ENCODE measurements at regions not wholly inside any gene's neighbourhood (a gene's known extent, or its start where the extent isn't known, plus 50 kb on each side); places are given as distances from the start of the nearest gene placed in this dataset.

DNA sequence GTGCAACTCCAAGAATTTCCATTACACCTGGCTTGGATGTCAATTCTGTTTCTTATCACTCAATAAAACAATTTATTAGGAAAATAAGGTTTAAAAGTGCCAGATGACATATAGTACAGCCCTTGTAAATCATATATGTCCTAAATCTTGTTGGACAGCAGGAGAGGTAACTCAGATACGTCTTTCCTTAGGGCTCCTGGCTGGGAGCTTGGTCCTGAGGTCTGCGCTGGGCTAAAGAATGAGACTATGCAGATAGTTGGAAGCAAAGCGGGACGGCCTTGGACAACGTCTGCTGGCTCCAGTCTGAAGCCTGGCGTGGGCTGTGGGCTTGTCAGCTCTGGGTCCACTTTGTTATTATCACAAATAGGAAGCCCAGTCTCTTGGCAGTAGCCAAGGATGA lies 377.0 kb downstream of the DLEU7 start:
- Histone ChIP-seq H2AFZ (ENCODE audit: insufficient read depth, low read depth, low read length, poor library complexity, severe bottlenecking) (no peak overlapping the region), H3K4me1 (ENCODE audit: control insufficient read depth in 2 of 2, insufficient read depth in 2 of 2, low read length in 2 of 2) (no peaks in the 10 kb centered on the region), H3K4me2 (replicated peaks; ENCODE audit: low read depth, low read length, poor library complexity, severe bottlenecking) (no peak overlapping the region), H3K4me3 (ENCODE audit: control extremely low read depth in 1 of 5, extremely low read depth in 1 of 5, insufficient read depth in 1 of 5, low read depth in 2 of 5, low read length in 4 of 5) (no peak overlapping the region), H3K27ac (ENCODE audit: low read length in 2 of 2) (no peak overlapping the region), H4K20me1 (ENCODE audit: control insufficient read depth, insufficient read depth, low read length, poor library complexity, severe bottlenecking) (no peaks in the 10 kb centered on the region), H3K36me3 (replicated peaks in 1 of 2; ENCODE audit: control extremely low read depth in 1 of 2, control insufficient read depth in 1 of 2, extremely low read depth in 1 of 2, insufficient read depth in 2 of 2, low read length in 1 of 2) (no peaks in the 10 kb centered on the region), H3K27me3 (replicated peaks in 1 of 4; ENCODE audit: control extremely low read depth in 1 of 4, control insufficient read depth in 3 of 4, insufficient read depth in 4 of 4, low read length in 3 of 4) (no peaks in the 10 kb centered on the region), H3K79me2 (ENCODE audit: control insufficient read depth, insufficient read depth, low read length) (no peaks in the 10 kb centered on the region), H3K9ac (ENCODE audit: low read length) (no peak overlapping the region), H3K9me3 (ENCODE audit: control extremely low read depth in 1 of 3, control insufficient read depth in 2 of 3, insufficient read depth in 1 of 3, low read length in 2 of 3) (no peaks in the 10 kb centered on the region)
- H3K9me3 Mint-ChIP-seq (ENCODE audit: insufficient read depth), result no peaks in the 10 kb centered on the region
- TF ChIP-seq, protein P1, sequence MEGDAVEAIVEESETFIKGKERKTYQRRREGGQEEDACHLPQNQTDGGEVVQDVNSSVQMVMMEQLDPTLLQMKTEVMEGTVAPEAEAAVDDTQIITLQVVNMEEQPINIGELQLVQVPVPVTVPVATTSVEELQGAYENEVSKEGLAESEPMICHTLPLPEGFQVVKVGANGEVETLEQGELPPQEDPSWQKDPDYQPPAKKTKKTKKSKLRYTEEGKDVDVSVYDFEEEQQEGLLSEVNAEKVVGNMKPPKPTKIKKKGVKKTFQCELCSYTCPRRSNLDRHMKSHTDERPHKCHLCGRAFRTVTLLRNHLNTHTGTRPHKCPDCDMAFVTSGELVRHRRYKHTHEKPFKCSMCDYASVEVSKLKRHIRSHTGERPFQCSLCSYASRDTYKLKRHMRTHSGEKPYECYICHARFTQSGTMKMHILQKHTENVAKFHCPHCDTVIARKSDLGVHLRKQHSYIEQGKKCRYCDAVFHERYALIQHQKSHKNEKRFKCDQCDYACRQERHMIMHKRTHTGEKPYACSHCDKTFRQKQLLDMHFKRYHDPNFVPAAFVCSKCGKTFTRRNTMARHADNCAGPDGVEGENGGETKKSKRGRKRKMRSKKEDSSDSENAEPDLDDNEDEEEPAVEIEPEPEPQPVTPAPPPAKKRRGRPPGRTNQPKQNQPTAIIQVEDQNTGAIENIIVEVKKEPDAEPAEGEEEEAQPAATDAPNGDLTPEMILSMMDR (IDR thresholded peaks at IDR 0.05), result no peak
- no peak for TF ChIP-seq EZH2 (IDR thresholded peaks at IDR 0.05; ENCODE audit: borderline replicate concordance, insufficient read depth, low read depth, low read length, poor library complexity, severe bottlenecking)
- peaks cover 2% of the 10 kb centered on the region for H3K4me1 Mint-ChIP-seq
- WGBS (ENCODE audit: insufficient coverage), result 98% methylated on average over 6 of the region's 6 CpGs
- ChIA-PET POLR2A (no interaction called here), CTCF (interaction anchor here (1.4 kb wide), 1 partner anchor 9 kb away, joined by 4 read pairs; no protein-coding TSS in a partner anchor)
- no peak overlapping the region for H3K4me3 Mint-ChIP-seq
- no peak for ATAC-seq (ENCODE audit: low read depth)
- H3K27me3 Mint-ChIP-seq, result peaks cover 7% of the 10 kb centered on the region
- intact Hi-C loops (cut with micrococcal nuclease), result no loop called here
- no peak overlapping the region for H3K27ac Mint-ChIP-seq
- DNase-seq, result no peak

DNA sequence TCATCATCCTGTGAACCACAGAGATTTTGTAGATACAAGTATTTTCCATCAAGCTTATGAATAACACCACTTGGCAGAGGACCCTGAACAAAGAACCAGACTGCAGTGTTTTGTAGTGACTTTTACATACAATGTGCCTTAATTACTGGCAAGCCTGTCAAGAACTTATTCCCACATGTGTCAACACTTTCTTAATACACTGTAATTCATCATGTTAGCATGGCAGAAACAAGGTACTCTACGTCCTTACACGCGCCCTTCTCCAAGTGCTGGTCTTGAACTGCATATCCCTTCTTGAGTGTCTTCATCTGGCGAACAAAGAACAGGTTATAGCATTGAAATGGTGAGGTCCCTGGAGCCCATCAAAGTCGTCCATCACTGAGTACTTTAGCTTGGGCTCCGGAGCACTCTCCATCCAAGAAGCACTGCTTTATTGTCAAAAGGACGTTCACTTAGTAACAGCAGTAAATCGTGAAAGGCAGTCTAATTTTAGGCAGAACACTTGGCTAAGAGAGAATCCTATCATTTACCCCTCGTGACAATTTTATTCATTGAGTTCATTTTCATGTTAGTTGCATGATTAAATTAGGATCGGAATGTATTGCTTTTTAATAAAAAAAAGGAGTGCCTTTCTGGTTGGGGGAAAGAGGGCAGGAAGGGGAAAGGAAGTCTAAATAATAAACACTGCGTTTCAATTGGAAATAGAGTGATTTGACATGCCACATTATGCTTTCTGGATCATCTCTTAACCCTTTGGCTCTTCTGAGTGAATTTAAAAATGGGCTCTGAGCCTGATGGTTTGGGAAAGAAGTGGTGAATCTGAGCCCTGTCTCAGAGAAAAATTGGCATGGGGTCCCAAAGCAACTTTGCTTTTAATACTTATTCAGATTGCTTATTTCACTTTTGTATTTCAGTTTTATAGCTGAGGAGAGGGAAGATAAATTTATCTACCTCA lies 376.1 kb downstream of the DLEU7 start:
- Mint-ChIP-seq H3K27me3 (peaks cover 7% of the 10 kb centered on the region), H3K27ac (no peak overlapping the region), H3K9me3 (ENCODE audit: insufficient read depth) (no peaks in the 10 kb centered on the region), H3K4me3 (no peak overlapping the region), H3K4me1 (peaks cover 2% of the 10 kb centered on the region)
- ChIA-PET POLR2A (interaction anchor here (0.7 kb wide), 1 partner anchor 241 kb away, joined by 3 read pairs; no protein-coding TSS in a partner anchor), CTCF (interaction anchor here (1.4 kb wide), 1 partner anchor 8 kb away, joined by 4 read pairs; no protein-coding TSS in a partner anchor)
- Histone ChIP-seq H3K36me3 (replicated peaks in 1 of 2; ENCODE audit: control extremely low read depth in 1 of 2, control insufficient read depth in 1 of 2, extremely low read depth in 1 of 2, insufficient read depth in 2 of 2, low read length in 1 of 2) (no peaks in the 10 kb centered on the region), H3K27me3 (replicated peaks in 1 of 4; ENCODE audit: control extremely low read depth in 1 of 4, control insufficient read depth in 3 of 4, insufficient read depth in 4 of 4, low read length in 3 of 4) (no peaks in the 10 kb centered on the region), H4K20me1 (ENCODE audit: control insufficient read depth, insufficient read depth, low read length, poor library complexity, severe bottlenecking) (no peaks in the 10 kb centered on the region), H3K79me2 (ENCODE audit: control insufficient read depth, insufficient read depth, low read length) (no peaks in the 10 kb centered on the region), H2AFZ (ENCODE audit: insufficient read depth, low read depth, low read length, poor library complexity, severe bottlenecking) (no peak overlapping the region), H3K4me1 (ENCODE audit: control insufficient read depth in 2 of 2, insufficient read depth in 2 of 2, low read length in 2 of 2) (no peaks in the 10 kb centered on the region), H3K4me2 (replicated peaks; ENCODE audit: low read depth, low read length, poor library complexity, severe bottlenecking) (no peak overlapping the region), H3K9ac (ENCODE audit: low read length) (no peak overlapping the region), H3K4me3 (ENCODE audit: control extremely low read depth in 1 of 5, extremely low read depth in 1 of 5, insufficient read depth in 1 of 5, low read depth in 2 of 5, low read length in 4 of 5) (no peak overlapping the region), H3K9me3 (ENCODE audit: control extremely low read depth in 1 of 3, control insufficient read depth in 2 of 3, insufficient read depth in 1 of 3, low read length in 2 of 3) (no peaks in the 10 kb centered on the region), H3K27ac (ENCODE audit: low read length in 2 of 2) (no peak overlapping the region)
- 95% methylated on average over 8 of the region's 11 CpGs for WGBS (ENCODE audit: insufficient coverage)
- no peak for DNase-seq
- no peak for ATAC-seq (ENCODE audit: low read depth)
- intact Hi-C loops (cut with micrococcal nuclease), result no loop called here
- TF ChIP-seq EZH2 (IDR thresholded peaks at IDR 0.05; ENCODE audit: borderline replicate concordance, insufficient read depth, low read depth, low read length, poor library complexity, severe bottlenecking), result no peak
- TF ChIP-seq, protein P1 (IDR thresholded peaks at IDR 0.05), result no peak
